ENCODE measurements at regions not wholly inside any gene's neighbourhood (a gene's known extent, or its start where the extent isn't known, plus 50 kb on each side); places are given as distances from the start of the nearest gene placed in this dataset.
"Not testable (repeated sequence)": the region's sequence is repeated elsewhere in the genome, so short reads cannot be mapped to it uniquely, and the experiment has no call there.

DNA sequence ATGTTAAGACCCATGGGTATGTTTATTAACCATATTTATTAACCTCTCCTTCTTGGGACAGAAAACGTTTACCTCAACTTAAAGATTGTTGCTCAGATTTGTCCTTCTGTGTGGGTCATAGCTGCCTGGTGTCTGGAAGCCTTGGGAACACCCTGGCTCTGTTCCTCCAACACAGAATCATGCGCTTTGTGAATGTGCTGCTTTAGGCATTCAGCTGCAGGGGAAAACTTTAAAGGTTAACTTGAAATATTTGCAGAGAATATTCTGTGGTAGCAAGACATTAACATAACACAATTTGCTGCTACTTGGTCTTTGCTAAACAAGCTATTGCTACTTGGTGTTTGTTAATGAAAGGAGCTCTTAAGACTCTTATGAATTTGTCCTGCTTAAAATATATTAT lies 50.5 kb upstream of the THOC3 start:
- DNase-seq: not testable (repeated sequence)

DNA sequence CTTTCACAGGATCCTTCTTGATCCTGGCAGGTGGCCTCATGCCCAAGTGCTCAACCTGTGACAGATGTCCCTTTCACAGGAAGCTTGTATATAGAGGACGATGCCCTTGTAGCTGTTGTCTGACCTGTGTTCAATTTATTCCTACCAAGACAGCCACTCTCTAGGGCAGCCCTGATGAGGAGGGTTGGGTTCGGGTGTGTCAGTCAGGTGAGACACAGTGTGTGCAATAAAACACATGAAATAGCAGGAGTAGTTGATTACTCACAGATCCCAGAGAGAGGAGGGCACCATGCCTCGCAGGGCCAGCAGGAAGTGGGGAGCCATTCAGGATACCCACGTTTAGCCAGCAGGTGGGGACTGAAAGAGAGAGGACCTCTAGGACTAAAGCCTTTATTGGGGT lies 52.7 kb upstream of the THOC3 start:
- not testable (repeated sequence) for DNase-seq

DNA sequence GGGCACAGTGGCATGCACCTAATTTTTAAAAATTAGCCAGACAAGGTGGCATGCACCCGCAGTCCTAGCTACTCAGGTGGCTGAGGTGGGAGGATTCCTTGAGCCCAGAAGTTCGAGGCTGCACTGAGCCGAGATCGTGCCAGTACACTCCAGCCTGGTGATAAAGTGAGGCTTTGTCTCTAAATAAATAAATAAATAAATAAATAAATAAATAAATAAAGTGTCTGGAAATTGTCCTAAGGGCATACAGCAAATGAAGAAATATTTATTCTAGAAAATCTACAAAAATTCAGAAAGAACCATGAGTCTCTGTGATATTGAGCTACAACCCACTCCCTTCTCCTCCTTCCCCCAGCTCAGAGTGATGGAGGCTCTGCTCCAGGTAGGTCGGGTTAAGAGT lies 55.4 kb upstream of the THOC3 start:
- not testable (repeated sequence) for DNase-seq

DNA sequence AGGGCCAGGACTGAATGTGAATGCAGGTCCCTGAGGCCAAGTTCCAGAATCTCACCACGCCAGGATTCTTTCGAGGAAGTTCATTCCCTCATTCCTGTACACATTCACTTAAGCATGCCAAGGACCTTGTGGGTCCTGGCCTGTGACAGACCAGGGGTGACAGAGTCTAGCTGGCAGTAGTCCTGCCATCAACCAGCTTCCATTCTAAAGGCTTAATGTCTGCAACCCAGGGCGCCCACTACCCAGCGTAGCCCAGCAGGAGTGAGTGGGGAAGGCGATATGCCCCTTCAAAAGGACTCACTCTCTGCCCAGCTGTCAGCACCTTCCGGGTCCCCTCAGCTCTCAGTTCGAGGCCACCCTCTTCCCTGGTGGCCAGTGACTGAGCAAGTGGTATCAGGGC lies 61.3 kb upstream of the THOC3 start:
- DNase-seq: not testable (repeated sequence)

DNA sequence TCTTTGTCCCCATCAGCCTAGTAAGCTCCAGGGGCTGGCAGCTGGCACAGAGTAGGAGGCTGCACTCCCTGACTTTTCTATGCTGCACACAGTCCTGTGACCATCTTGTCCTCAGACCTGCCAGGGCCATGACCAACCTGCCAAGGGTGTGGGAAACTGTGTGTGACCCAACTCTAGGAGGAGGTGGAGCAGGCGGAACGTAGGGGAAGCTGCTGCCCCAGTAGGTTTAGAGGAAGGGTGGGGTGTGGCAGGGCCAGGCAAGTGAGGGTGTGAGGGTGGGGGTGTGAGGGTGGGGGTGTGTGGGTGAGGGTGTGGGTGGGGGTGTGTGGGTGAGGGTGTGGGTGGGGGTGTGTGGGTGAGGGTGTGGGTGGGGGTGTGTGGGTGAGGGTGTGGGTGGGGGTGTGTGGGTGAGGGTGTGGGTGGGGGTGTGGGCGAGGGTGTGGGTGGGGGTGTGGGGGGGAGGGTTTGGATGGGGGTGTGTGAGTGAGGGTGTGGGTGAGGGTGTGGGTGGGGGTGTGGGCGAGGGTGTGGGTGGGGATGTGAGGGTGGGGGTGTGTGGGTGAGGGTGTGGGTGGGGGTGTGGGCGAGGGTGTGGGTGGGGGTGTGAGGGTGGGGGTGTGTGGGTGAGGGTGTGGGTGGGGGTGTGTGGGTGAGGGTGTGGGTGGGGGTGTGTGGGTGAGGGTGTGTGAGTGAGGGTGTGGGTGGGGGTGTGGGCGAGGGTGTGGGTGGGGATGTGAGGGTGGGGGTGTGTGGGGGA lies 62.4 kb upstream of the THOC3 start:
- not testable (repeated sequence) for DNase-seq

DNA sequence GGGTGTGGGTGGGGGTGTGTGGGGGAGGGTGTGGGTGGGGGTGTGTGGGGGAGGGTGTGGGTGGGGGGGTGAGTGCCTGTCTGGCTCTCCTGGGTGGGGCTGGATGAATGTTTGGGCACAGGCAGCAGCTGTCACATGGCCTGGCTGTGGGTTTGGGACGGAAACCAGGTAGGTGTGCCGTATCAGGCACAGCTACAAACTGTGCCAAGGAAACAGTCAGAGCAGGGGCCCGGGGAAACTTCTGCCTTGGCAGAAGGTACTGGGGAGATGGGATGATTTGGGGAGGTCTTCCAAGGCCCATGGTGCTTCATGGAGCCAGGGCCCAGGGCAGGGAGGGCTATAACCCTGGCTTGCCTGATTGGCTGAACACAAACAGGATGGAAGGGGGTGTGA lies 63.0 kb upstream of the THOC3 start:
- not testable (repeated sequence) for DNase-seq

DNA sequence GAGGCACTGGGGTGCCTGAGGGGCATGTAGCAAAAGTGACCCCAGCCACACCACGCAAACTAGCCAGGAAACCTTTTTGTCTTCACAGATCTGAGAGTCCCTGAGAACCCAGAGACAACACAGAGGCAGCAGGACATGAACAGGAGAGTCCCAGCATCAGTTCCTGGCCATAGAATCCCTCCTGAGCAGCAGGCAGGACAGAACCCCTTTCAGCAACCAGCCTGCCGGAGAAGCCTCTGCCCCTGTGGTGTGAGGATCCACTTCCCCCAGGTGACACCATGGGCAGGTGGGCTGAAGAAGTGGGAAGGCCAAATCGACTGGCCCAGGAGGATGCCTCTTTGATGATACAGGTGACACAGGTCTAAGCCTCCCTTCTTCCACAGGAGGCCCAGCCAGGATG lies 65.1 kb upstream of the THOC3 start:
- not testable (repeated sequence) for DNase-seq

DNA sequence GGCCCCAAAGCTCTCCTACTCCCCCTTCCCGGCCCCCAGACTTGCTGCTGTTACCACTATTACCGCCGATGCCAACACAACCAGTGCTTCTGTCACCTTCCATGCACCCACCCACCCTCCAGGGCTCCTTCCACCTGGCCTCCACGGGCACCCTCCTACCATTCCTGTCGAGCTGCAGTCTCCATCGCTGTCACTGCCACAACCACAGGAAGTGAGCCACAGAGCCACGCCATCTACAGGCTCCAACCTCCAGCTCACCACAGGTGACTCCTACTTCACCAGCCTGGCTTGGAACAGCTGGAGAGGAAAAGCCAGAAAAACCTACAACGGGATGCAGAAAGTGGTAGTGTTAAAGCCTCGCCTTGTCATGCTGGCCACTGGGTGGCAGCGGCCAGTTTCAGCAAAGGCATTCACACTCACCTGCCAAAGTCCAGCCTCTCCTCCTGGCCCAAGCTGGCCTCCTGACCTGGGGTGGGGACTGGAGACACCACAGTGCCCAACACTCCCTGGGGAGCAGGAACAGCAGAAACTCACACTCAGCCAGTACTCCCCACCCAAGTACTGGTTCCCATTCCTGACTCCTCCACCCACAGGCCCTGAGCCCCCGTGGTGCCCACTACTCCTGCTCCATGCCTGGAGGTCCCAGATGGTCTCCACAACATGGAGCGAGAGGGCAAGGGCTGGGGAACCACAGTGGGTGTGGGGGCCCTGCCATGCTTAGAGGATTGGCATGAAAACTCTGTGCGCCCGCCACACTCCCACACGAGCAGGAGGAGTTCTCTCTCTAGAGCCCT lies 66.5 kb upstream of the THOC3 start:
- DNase-seq: not testable (repeated sequence)

DNA sequence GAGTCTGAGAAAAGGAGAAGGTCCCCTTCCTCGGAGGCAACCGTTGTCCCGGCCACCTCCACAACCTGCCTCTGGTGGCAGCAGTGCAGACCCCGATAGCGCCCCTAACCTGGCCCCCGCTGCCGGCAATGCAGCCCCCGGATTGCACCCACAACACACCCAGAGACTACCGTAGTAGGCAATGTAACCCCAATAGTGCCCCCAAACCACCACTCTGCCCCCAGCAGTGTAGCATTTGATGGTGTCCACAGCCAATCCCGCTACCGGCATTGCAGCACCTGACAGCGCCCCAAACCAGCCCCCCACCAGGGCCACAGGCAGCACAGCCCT lies 67.1 kb upstream of the THOC3 start:
- not testable (repeated sequence) for DNase-seq

DNA sequence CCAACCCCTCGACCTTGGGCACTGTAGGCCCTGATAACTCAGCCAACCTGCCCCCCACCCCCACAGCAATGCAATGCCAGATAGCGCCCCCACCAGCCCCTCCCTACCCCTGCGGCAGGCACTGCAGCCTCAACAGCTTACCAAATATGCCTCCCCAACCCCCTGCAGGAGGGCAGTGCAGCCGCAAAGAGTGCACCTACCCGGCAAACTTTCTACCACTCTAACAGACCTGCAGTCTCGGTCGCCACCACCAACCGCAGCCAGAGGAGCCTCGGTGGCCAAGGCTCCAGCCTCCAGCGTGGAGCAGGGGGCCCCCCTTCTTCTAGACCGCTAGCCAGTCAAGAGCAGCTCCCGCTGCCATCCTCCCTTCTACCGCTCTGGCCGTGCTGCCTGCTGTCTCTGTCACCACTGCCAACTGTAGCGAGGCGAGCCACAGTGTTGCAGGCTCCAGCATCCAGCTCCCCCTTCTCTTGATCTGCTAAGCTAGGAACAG lies 67.7 kb upstream of the THOC3 start:
- not testable (repeated sequence) for DNase-seq

DNA sequence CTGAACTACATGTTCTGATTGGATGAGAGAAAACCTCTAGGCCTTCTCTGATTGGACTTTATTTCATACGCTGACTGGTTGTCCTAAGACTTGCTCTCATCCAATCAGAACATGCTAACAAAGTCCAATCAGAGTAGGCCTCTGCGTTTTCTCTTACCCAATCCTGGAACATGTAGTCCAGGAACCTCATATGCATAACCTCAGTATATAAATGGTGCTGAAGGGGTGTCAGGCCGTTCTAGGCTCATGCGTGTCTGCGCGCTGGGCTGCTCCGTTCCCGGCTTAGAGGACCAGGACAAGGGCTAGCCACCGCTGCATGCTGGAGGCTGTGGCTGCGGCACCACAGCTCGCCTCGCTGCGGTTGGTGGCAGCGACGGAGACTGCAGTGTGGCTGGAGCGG lies 68.3 kb upstream of the THOC3 start:
- not testable (repeated sequence) for DNase-seq

DNA sequence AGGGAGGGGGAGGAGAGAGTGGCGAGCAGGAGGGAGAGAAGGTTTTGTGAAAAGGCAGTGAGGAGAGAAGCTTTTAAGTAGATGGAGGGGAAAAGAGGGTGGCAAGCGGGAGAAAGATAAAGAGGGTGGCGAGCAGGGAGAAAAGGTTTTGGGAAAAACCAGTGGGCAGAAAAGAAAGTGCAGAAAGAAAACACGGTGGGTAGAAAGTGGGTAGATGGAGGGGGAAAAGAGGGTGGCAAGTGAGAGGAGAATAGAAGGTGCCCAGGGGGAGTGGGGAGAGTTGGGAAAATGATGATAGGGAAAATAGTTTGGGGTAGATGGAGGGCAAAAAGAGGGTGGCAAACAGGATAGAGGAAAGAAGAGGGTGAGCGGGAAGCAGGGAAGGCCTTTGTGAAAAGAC lies 69.1 kb upstream of the THOC3 start:
- DNase-seq: not testable (repeated sequence)

DNA sequence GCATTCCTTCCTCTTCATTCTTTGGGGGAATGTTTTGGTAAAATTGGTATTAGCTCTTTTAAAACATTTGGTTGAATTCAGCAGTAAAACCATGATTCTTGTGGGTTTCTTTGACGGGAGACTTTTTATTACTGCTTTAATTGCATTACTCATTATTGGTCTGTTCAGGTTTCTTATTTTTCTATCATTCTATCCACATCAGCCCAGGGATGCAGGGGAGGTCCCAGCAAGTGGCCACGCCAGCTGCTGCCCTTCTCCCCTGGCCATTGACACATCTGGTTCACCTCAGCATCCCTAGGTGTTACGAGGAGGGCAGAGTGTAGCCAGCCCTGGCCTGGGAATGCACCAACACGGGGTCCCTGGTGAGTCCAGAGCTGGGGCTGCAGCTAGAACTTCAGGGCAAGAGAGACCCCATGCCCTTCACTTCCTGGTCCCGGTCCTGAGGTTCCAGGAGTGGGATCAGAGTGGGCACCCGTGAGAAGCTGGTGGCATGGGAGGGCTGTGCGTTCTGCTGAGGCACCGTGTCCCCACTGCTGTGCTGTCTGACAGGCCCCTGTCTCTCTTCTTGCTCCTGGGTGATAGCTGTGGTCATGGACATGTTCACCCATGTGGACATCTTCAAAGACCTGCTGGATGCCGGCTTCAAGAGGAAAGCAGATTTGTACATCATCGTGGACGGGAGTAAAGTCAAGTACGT lies 72.1 kb upstream of the THOC3 start:
- not testable (repeated sequence) for DNase-seq

DNA sequence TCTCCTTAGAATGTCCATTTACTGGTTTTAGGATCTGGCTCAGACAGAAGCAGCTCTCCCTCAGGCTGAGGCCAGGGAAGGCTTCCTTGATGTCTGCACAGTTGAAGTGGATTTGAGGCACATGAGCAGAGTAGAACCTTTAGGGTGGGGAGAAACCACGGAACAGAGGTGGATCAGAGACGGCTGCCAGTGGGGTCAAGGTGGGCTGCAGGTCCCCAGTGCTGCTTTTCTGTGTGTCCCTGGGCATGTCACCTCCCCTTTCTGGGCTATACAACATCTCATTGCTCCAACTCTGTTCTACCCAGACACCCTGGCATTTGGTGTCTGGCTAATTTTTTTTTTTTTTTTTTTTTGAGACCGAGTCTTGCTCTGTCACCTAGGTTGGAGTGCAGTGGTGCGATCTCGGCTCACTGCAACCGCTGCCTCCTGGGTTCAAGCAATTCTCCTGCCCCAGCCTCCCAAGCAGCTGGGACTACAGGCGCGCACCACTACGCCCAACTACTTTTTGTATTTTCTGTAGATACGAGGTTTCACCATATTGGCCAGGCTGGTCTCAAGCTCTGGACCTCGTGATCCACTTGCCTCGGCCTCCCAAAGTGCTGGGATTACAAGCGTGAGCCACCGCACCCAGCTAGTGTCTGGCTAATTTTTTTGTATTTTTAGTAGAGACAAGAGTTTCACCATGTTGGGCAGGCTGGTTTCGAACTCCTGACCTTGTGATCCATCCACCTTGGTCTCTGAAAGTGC lies 73.3 kb upstream of the THOC3 start:
- DNase-seq: not testable (repeated sequence)

DNA sequence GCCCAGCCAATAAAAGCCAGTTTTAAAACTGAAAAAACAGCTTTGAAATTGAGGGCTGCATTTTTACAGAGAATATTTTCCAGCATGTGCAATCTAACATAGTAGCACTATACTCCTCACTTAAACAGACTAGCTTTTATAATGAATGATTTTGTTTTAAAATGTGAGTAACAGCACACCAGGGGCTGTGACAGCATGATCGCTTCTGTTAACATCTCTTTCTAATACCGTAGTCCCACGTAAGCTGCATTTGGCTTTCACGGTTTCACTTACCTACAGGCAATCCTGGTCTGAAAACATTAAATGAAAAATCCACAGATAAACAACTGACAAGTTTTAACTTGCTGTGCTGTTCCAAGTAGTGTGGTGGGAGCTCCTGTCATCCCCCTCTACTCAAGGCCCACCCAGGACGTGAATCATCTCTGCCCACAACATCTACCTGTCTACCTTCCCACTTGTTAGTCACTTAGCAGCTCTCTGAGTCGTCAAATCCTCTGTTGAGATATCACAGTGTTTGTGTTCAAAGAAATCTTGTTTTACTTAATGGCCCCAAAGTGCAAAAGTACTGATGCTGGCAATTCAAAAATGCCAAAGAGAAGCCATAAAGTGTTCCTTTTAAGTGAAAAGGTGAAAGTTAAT lies 74.0 kb upstream of the THOC3 start:
- DNase-seq: not testable (repeated sequence)

DNA sequence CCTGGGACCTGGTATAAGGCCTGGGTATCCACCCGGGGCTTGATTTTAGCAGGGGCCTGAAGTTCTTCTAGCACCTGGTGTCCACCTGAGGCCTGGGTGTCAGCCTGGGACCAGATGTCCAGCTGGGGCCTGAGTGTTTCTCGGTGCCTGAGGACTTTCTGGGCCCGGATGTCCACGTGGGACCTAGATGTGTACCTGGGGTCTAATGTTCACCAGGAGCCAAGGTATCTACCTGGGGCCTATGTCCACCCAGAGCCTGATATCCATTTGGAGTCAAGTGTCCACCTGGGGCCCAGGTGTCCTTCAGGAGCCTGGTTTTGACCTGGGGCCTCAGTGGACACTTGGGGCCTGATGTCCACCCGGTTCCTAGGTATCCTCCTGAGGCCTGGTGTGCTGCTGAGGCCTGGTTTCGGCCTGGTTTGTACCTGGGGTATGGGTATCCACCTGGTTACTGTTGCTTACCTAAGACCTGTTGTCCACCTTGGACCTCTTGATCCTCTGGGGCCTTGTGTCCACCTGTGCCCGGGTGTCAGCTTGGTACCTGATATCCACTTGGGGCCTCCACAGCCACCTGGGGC lies 75.2 kb upstream of the THOC3 start:
- DNase-seq: not testable (repeated sequence)

DNA sequence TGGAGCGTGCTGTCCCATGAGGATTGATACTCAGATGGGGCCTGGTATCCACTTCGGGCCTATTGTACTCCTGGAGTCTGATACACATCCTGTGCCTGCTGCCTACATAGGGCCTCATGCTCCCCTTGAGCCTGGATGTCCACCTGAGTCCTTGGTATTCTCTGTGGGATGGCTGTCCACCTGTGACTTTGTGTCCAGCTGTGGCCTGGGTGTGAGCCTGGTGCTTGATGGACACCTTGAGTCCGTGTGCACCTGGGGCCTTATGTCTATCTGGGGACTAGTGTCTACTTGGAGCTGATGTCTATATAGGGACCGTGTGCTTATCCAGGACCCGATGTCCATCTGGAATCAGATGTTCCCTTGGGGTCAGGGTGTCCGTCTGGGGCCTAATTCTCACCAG lies 75.9 kb upstream of the THOC3 start:
- not testable (repeated sequence) for DNase-seq

DNA sequence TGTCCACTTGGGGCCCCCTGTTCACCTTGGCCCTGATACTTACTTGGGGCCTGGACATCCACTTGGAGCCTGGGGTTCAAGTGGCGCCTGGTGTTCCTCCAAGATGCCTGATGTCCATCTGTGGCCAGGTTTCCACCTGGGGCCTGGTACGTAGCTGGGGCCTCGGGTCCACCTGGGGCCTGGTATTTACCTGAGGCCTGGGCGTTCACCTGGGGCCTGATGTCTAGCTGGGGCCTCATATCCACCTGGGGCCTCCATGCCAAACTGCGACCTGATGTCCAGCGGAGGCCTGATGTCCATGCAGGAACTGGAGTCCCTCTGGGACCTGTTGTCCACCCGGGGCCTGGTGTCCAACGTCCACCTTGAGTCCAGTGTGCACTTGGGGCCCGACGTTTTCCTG lies 76.3 kb upstream of the THOC3 start:
- not testable (repeated sequence) for DNase-seq

DNA sequence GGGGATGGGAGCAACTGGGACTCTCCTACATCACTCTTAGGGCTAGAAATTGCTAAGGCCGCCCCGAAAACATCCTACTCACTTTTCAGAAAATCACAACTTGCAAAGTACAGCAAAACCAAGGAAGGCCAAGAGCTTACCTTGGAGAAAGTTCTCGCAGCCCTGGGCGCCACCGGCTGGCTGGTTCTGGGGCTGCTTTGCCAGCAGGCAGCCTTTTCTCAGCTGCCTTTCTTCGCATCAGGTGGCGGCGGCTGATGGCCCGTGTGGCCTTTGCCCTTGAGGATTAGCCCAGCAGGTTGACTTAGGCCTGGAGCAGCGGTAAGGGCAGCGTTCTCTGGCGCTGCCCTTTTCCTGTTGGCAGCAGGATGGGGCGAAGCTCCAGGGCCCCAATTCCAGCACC lies 77.3 kb upstream of the THOC3 start:
- not testable (repeated sequence) for DNase-seq

DNA sequence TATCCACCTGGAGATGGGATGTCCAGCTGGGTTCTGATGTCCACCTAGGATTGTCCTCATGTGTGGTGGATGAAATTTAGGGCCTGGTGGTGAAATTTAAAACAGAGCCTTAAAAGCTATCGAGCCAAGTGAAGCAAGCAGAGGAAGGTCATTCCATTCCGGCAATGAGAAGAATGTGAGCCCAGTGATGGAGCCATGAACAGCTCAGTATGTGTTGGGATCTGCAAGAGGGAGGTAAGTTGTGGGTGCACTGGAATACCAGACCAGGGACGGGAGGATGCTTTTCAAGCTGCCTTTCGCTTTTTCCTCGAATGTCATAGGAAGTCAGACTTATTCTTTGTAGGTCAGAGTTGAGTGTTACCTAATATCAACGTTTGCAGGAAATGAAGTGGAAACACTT lies 80.6 kb upstream of the THOC3 start:
- not testable (repeated sequence) for DNase-seq
